B cell (primary cell): ENCODE measurements at regions not wholly inside any gene's neighbourhood (a gene's known extent, or its start where the extent isn't known, plus 50 kb on each side); places are given as distances from the start of the nearest gene placed in this dataset.

Source experiments
- ATAC-seq: fragments of 200-7000 bp; cut with Tn5 transposase; one replicate; pipeline ENCODE4 v1.10.0; 2021; ENCODE audit warnings: low read depth, mild to moderate bottlenecking, moderate number of reproducible peaks, moderate library complexity
- CTCF ChIA-PET: fragments of 350-600 bp; sonication (Branson Sonifier 250); formaldehyde crosslinking; loops from one replicate; lab custom pipeline; 2021; ENCODE audit warnings: antibody characterized with exemption, inconsistent platforms; lab: Charles Lee
- POLR2A ChIA-PET: fragments of 350-600 bp; sonication (Branson Sonifier 250); formaldehyde crosslinking; loops from one replicate; lab custom pipeline; 2021; ENCODE audit warnings: antibody characterized with exemption; lab: Charles Lee
- DNase-seq: peaks from one replicate; pipeline ENCODE4 v3.0.0; 2013
- H2AFZ ChIP-seq: 2 replicates; pipeline ENCODE4 v1.6.1; 2012; ENCODE audit warnings: mild to moderate bottlenecking, low read depth, low read length; ENCODE audit not compliant: insufficient read depth, poor library complexity, severe bottlenecking
- H3K27ac ChIP-seq, 2 donors: 1 replicate in 1 of 2; 2 replicates in 1 of 2; pipeline ENCODE4 v1.5.1; 2012 to 2013; ENCODE audit warnings: low read length in 2 of 2, mild to moderate bottlenecking in 2 of 2, moderate library complexity in 1 of 2
- H3K27me3 ChIP-seq, 4 experiments: fragments of 200-600 bp in 1 of 4; sonication (generic) in 1 of 4; replicated peaks in 1 of 4; 1 replicate in 2 of 4; 2 replicates in 2 of 4; pipeline versions ENCODE4 v1.6.1 to v1.7.0; 2013 to 2016; ENCODE audit warnings: low read length in 3 of 4, mild to moderate bottlenecking in 2 of 4, mixed read lengths in 1 of 4, moderate library complexity in 1 of 4; ENCODE audit not compliant: insufficient read depth in 4 of 4, control insufficient read depth in 3 of 4; ENCODE audit errors: control extremely low read depth in 1 of 4
- H3K36me3 ChIP-seq, 2 experiments: replicated peaks in 1 of 2; 1 replicate in 1 of 2; 2 replicates in 1 of 2; pipeline versions ENCODE4 v1.6.1 to v1.7.1; 2013; ENCODE audit warnings: low read length in 1 of 2; ENCODE audit not compliant: insufficient read depth in 2 of 2, control insufficient read depth in 1 of 2; ENCODE audit errors: control extremely low read depth in 1 of 2, extremely low read depth in 1 of 2
- H3K4me1 ChIP-seq, 2 donors: fragments of 200-600 bp in 1 of 2; sonication (generic) in 1 of 2; 1 replicate in 1 of 2; 2 replicates in 1 of 2; pipeline versions ENCODE4 v1.5.1 to v1.6.1; 2013 to 2017; ENCODE audit warnings: low read length in 2 of 2; ENCODE audit not compliant: control insufficient read depth in 2 of 2, insufficient read depth in 2 of 2
- H3K4me2 ChIP-seq: replicated peaks from 2 replicates; pipeline ENCODE3; 2012; ENCODE audit warnings: mild to moderate bottlenecking, low read depth, low read length; ENCODE audit not compliant: poor library complexity, severe bottlenecking
- H3K4me3 ChIP-seq, 5 experiments: fragments of 200-600 bp in 1 of 5; sonication (generic) in 1 of 5; 1 replicate in 3 of 5; 2 replicates in 2 of 5; pipeline versions ENCODE4 v1.5.1 to v1.7.0; 2011 to 2016; ENCODE audit warnings: low read length in 4 of 5, mild to moderate bottlenecking in 4 of 5, low read depth in 2 of 5, control low read depth in 1 of 5, moderate library complexity in 1 of 5; ENCODE audit not compliant: insufficient read depth in 1 of 5; ENCODE audit errors: control extremely low read depth in 1 of 5, extremely low read depth in 1 of 5
- H3K79me2 ChIP-seq: fragments of 200-600 bp; sonication (generic); one replicate; pipeline ENCODE4 v1.6.0; 2016; ENCODE audit warnings: low read length; ENCODE audit not compliant: control insufficient read depth, insufficient read depth
- H3K9ac ChIP-seq: fragments of 200-600 bp; sonication (generic); 2 replicates; pipeline ENCODE4 v1.6.1; 2017; ENCODE audit warnings: mild to moderate bottlenecking, low read length, moderate library complexity
- H3K9me3 ChIP-seq, 3 donors: one replicate each; pipeline versions ENCODE4 v1.6.1 to v1.7.1; 2013; ENCODE audit warnings: low read length in 2 of 3; ENCODE audit not compliant: control insufficient read depth in 2 of 3, insufficient read depth in 1 of 3; ENCODE audit errors: control extremely low read depth in 1 of 3
- H4K20me1 ChIP-seq: 2 replicates; pipeline ENCODE4 v1.6.0; 2012; ENCODE audit warnings: mild to moderate bottlenecking, low read length; ENCODE audit not compliant: insufficient read depth, control insufficient read depth, poor library complexity, severe bottlenecking
- H3K27ac Mint-ChIP-seq: one replicate; pipeline ENCODE4 v1.8.0; 2021; ENCODE audit warnings: mixed read lengths
- H3K27me3 Mint-ChIP-seq: one replicate; pipeline ENCODE4 v1.8.0; 2021; ENCODE audit warnings: mixed read lengths
- H3K4me1 Mint-ChIP-seq: one replicate; pipeline ENCODE4 v1.8.0; 2021; ENCODE audit warnings: mixed read lengths
- H3K4me3 Mint-ChIP-seq: one replicate; pipeline ENCODE4 v1.8.0; 2021; ENCODE audit warnings: mixed read lengths
- H3K9me3 Mint-ChIP-seq: one replicate; pipeline ENCODE4 v1.8.0; 2022; ENCODE audit warnings: mixed read lengths; ENCODE audit not compliant: insufficient read depth
- CTCF ChIP-seq: fragments of 200-600 bp; IDR thresholded peaks from one replicate; pipeline ENCODE4 v1.8.0; 2022; ENCODE audit warnings: antibody characterized with exemption, mild to moderate bottlenecking
- EZH2 ChIP-seq: IDR thresholded peaks from 2 replicates; pipeline ENCODE4 v1.6.1; 2012; ENCODE audit warnings: borderline replicate concordance, low read depth, mild to moderate bottlenecking, moderate library complexity, low read length; ENCODE audit not compliant: insufficient read depth, poor library complexity, severe bottlenecking
- WGBS: methylation state at CpG from one replicate; pipeline ENCODE4 v1.1.5; 2013; ENCODE audit warnings: missing lambda C conversion rate; ENCODE audit not compliant: insufficient coverage; 5-methylcytosine and 5-hydroxymethylcytosine counted together
- intact Hi-C: fragments of 100-400 bp; cut with micrococcal nuclease; formaldehyde crosslinking; loops from one replicate; pipeline ENCODE4 v1.10.0; 2022

GRCh38 chr2:8607606-8608005 is 74.2 kb upstream of the ID2 start:
- intact Hi-C loops = no loop called here
- 63% methylated on average over 4 of the region's 5 CpGs for WGBS
- Histone ChIP-seq H3K9me3 (peaks cover 0 to 9% (median 0%) of the 10 kb centered on the region in 3 donors), H2AFZ (no peak overlapping the region), H3K27me3 (peaks cover 0 to 7% (median 0%) of the 10 kb centered on the region in 4 experiments), H3K27ac (no peak overlapping the region), H3K9ac (no peak overlapping the region), H3K4me1 (no peaks in the 10 kb centered on the region), H3K4me3 (no peak overlapping the region), H3K79me2 (no peaks in the 10 kb centered on the region), H3K4me2 (no peak overlapping the region), H3K36me3 (no peaks in the 10 kb centered on the region), H4K20me1 (no peaks in the 10 kb centered on the region)
- no peak overlapping the region for H3K4me3 Mint-ChIP-seq
- ATAC-seq = no peak
- ChIA-PET POLR2A (no interaction called here), CTCF (interaction anchor here (0.7 kb wide), 1 partner anchor 69 kb away, joined by 3 read pairs; no protein-coding TSS in a partner anchor)
- no peak for TF ChIP-seq CTCF
- no peak for TF ChIP-seq EZH2
- no peak for DNase-seq
- H3K27me3 Mint-ChIP-seq = peaks cover 18% of the 10 kb centered on the region
- no peaks in the 10 kb centered on the region for H3K4me1 Mint-ChIP-seq
- peaks cover 9% of the 10 kb centered on the region for H3K9me3 Mint-ChIP-seq
- H3K27ac Mint-ChIP-seq = no peak overlapping the region

- H3K79me2 ChIP-seq = no peaks in the 10 kb centered on the region
- TF ChIP-seq EZH2 = no peak
- TF ChIP-seq CTCF = no peak
- Mint-ChIP-seq H3K4me3 (no peak overlapping the region), H3K4me1 (no peaks in the 10 kb centered on the region), H3K27me3 (peaks cover 18% of the 10 kb centered on the region), H3K9me3 (peaks cover 9% of the 10 kb centered on the region), H3K27ac (no peak overlapping the region)
- H3K27ac ChIP-seq = no peak overlapping the region
- no peak overlapping the region for H2AFZ ChIP-seq
- 75% methylated on average over 1 of the region's 6 CpGs for WGBS
- no peak overlapping the region for H3K4me3 ChIP-seq
- H3K4me1 ChIP-seq = no peaks in the 10 kb centered on the region
- intact Hi-C loops = no loop called here
- H3K36me3 ChIP-seq = no peaks in the 10 kb centered on the region
- CTCF ChIA-PET = no interaction called here
- DNase-seq = no peak
- no peak for ATAC-seq
- H3K9me3 ChIP-seq = peaks cover 0 to 9% (median 0%) of the 10 kb centered on the region in 3 donors
- no peak overlapping the region for H3K4me2 ChIP-seq
- peaks cover 0 to 7% (median 0%) of the 10 kb centered on the region in 4 experiments for H3K27me3 ChIP-seq
- H4K20me1 ChIP-seq = no peaks in the 10 kb centered on the region
- POLR2A ChIA-PET = interaction anchor here (0.6 kb wide), 1 partner anchor 36 kb away, joined by 3 read pairs; no protein-coding TSS in a partner anchor
- H3K9ac ChIP-seq = no peak overlapping the region
Observed at GRCh38 chr2:8608411-8608954, 73.4 kb upstream of the ID2 start.
